HCT116 (cell line): ENCODE measurements at regions not wholly inside any gene's neighbourhood (a gene's known extent, or its start where the extent isn't known, plus 50 kb on each side); places are given as distances from the start of the nearest gene placed in this dataset.

Source experiments
- ATAC-seq: fragments of 200-7000 bp; cut with Tn5 transposase; 2 replicates; pipeline ENCODE4 v1.9.1; 2020; ENCODE audit warnings: mild to moderate bottlenecking, moderate library complexity
- BruUV-seq: library from RNA; stranded (reverse); fragments of 400-500 nt; replicated peaks from 2 replicates; lab custom pipeline; 2021; lab: Mats Ljungman, UMichigan
- CTCF ChIA-PET: fragments of 300-600 bp; sonication (Branson Sonifier 250); formaldehyde crosslinking; loops from one replicate; lab custom pipeline; 2021; ENCODE audit warnings: antibody characterized with exemption; lab: Charles Lee
- POLR2A ChIA-PET: fragments of 300-600, 350-600 bp; sonication (Branson Sonifier 250); formaldehyde crosslinking; loops from one replicate; lab custom pipeline; 2021; ENCODE audit warnings: antibody characterized with exemption; lab: Charles Lee
- RAD21 ChIA-PET, 2 experiments: fragments of 300-600 bp; sonication (Branson Sonifier 250); formaldehyde crosslinking; loops; one replicate each; lab custom pipeline; 2023; ENCODE audit warnings: low total read pairs in 2 of 2; ENCODE audit not compliant: uncharacterized antibody in 2 of 2, unreplicated experiment in 2 of 2, low non-redundant PET in 1 of 2; lab: Charles Lee
- DNase-seq: peaks from one replicate; pipeline ENCODE4 v3.0.0-alpha.2; 2010; ENCODE audit warnings: low read depth, low spot score
- H2AFZ ChIP-seq: fragments of 200-600 bp; shearing (Covaris generic), sonication (generic); 2 replicates; pipeline ENCODE4 v1.6.1; 2017; ENCODE audit warnings: low read depth, mixed run types, mixed read lengths, antibody characterized with exemption, low read length; ENCODE audit not compliant: poor library complexity, severe bottlenecking
- H3K27ac ChIP-seq: 2 replicates; pipeline ENCODE4 v1.5.1; 2012; ENCODE audit warnings: low read depth, low read length
- H3K27me3 ChIP-seq: fragments of 200-600 bp; sonication (generic); 2 replicates; pipeline ENCODE4 v1.6.1; 2016; ENCODE audit warnings: mixed run types, low read length, mixed read lengths; ENCODE audit not compliant: insufficient read depth
- H3K36me3 ChIP-seq, 2 experiments: fragments of 200-500 bp in 1 of 2; fragments of 200-600 bp in 1 of 2; sonication (Bioruptor generic) in 1 of 2; sonication (generic) in 1 of 2; 2 replicates each; pipeline versions ENCODE4 v1.5.1 to v1.6.1; 2014 to 2016; ENCODE audit warnings: low read length in 2 of 2, inconsistent platforms in 1 of 2, mixed read lengths in 1 of 2, mixed run types in 1 of 2; ENCODE audit not compliant: insufficient read depth in 2 of 2, control insufficient read depth in 1 of 2
- H3K4me1 ChIP-seq, 2 experiments: fragments of 200-600 bp in 1 of 2; sonication (generic) in 1 of 2; 2 replicates each; pipeline versions ENCODE4 v1.5.1 to v1.6.1; 2012 to 2017; ENCODE audit warnings: low read length in 2 of 2, inconsistent platforms in 1 of 2, mild to moderate bottlenecking in 1 of 2, mixed read lengths in 1 of 2, mixed run types in 1 of 2, moderate library complexity in 1 of 2; ENCODE audit not compliant: insufficient read depth in 2 of 2, control insufficient read depth in 1 of 2
- H3K4me2 ChIP-seq: fragments of 200-600 bp; sonication (generic); 2 replicates; pipeline ENCODE4 v1.6.1; 2017; ENCODE audit warnings: mixed run types, low read length, mixed read lengths
- H3K4me3 ChIP-seq, 2 experiments: fragments of 200-600 bp in 1 of 2; sonication (generic) in 1 of 2; replicated peaks in 1 of 2; 2 replicates each; pipeline ENCODE4 v1.5.1; 2011 to 2016; ENCODE audit warnings: low read length in 2 of 2, control low read depth in 1 of 2, low read depth in 1 of 2, mild to moderate bottlenecking in 1 of 2, mixed read lengths in 1 of 2, mixed run types in 1 of 2
- H3K79me2 ChIP-seq: fragments of 200-600 bp; sonication (generic); 2 replicates; pipeline ENCODE4 v1.6.1; 2017; ENCODE audit warnings: mild to moderate bottlenecking, mixed run types, low read length, moderate library complexity, mixed read lengths; ENCODE audit not compliant: insufficient read depth
- H3K9ac ChIP-seq: fragments of 200-600 bp; sonication (generic); 2 replicates; pipeline ENCODE4 v1.6.1; 2016; ENCODE audit warnings: low read length, mixed read lengths
- H3K9me2 ChIP-seq: fragments of 200-600 bp; sonication (generic), shearing (Covaris generic); 2 replicates; pipeline ENCODE4 v1.6.1; 2017; ENCODE audit warnings: mixed run types, mild to moderate bottlenecking, moderate library complexity; ENCODE audit not compliant: insufficient read depth
- H3K9me3 ChIP-seq, 2 experiments: fragments of 200-500 bp in 1 of 2; fragments of 200-600 bp in 1 of 2; sonication (Bioruptor generic) in 1 of 2; sonication (generic) in 1 of 2; 2 replicates each; pipeline ENCODE4 v1.6.1; 2014 to 2017; ENCODE audit warnings: low read length in 2 of 2, mixed read lengths in 2 of 2, inconsistent platforms in 1 of 2, low read depth in 1 of 2, mild to moderate bottlenecking in 1 of 2, mixed run types in 1 of 2, moderate library complexity in 1 of 2; ENCODE audit not compliant: control insufficient read depth in 1 of 2, insufficient read depth in 1 of 2
- H4K20me1 ChIP-seq: fragments of 200-600 bp; sonication (generic), shearing (Covaris generic); 2 replicates; pipeline ENCODE4 v1.6.1; 2017; ENCODE audit warnings: mixed run types, mild to moderate bottlenecking, moderate library complexity; ENCODE audit not compliant: insufficient read depth
- CBX3 ChIP-seq: IDR thresholded peaks from 2 replicates; pipeline ENCODE4 v1.6.1; 2012; ENCODE audit warnings: low read depth
- EGR1 ChIP-seq: IDR thresholded peaks from 2 replicates; pipeline ENCODE4 v1.6.1; 2012; ENCODE audit warnings: low read depth
- EZH2 ChIP-seq: fragments of 200-600 bp; sonication (generic); IDR thresholded peaks from 2 replicates; pipeline ENCODE4 v1.6.1; 2017; ENCODE audit warnings: antibody characterized with exemption, mixed run types
- EZH2phosphoT487 ChIP-seq: fragments of 200-600 bp; IDR thresholded peaks from 2 replicates; pipeline ENCODE4 v1.6.1; 2018; ENCODE audit warnings: antibody characterized with exemption, borderline replicate concordance
- FOSL1 ChIP-seq: IDR thresholded peaks from 2 replicates; pipeline ENCODE4 v1.6.1; 2012; ENCODE audit warnings: low read depth
- JUND ChIP-seq: IDR thresholded peaks from 2 replicates; pipeline ENCODE4 v1.6.1; 2012
- POLR2AphosphoS5 ChIP-seq: IDR thresholded peaks from 2 replicates; pipeline ENCODE4 v1.6.1; 2011; ENCODE audit warnings: mild to moderate bottlenecking, low read depth, low read length, moderate library complexity
- RAD21 ChIP-seq: IDR thresholded peaks from 2 replicates; pipeline ENCODE4 v1.6.1; 2012; ENCODE audit warnings: low read depth, mild to moderate bottlenecking
- SRF ChIP-seq: IDR thresholded peaks from 2 replicates; pipeline ENCODE4 v1.6.1; 2012; ENCODE audit warnings: low read depth
- YY1 ChIP-seq: IDR thresholded peaks from 2 replicates; pipeline ENCODE4 v1.6.1; 2011; ENCODE audit warnings: low read length, low read depth, moderate library complexity, mild to moderate bottlenecking; ENCODE audit not compliant: insufficient replicate concordance; ENCODE audit errors: extremely low read depth
- ZFX ChIP-seq: fragments of 450-650 bp; IDR thresholded peaks from 2 replicates; pipeline ENCODE4 v1.6.1; 2017
- ZNF274 ChIP-seq: fragments of 200-500 bp; sonication (Bioruptor generic); IDR thresholded peaks from 2 replicates; pipeline ENCODE4 v1.6.1; 2014; ENCODE audit warnings: mild to moderate bottlenecking, low read depth, low read length, inconsistent platforms
- intact Hi-C: fragments of 100-400 bp; cut with micrococcal nuclease; formaldehyde crosslinking; loops from 2 replicates; pipeline ENCODE4 v1.10.0; 2022
- TF ChIP-seq, protein P1 (sequence below), 3 experiments: fragments of 200-600 bp in 1 of 3; sonication (generic) in 1 of 3; IDR thresholded peaks in 2 of 3; conservative IDR thresholded peaks in 1 of 3; 2 replicates each; pipeline ENCODE4 v1.5.1; 2012 to 2017; ENCODE audit warnings: low read depth in 2 of 3, low read length in 2 of 3, antibody characterized with exemption in 1 of 3, borderline replicate concordance in 1 of 3, control low read depth in 1 of 3, mild to moderate bottlenecking in 1 of 3, mixed read lengths in 1 of 3, mixed run types in 1 of 3, moderate library complexity in 1 of 3; ENCODE audit not compliant: insufficient read depth in 1 of 3
- TF ChIP-seq, protein P2 (sequence below): IDR thresholded peaks from 2 replicates; pipeline ENCODE4 v1.6.1; 2012; ENCODE audit warnings: low read depth

DNA sequence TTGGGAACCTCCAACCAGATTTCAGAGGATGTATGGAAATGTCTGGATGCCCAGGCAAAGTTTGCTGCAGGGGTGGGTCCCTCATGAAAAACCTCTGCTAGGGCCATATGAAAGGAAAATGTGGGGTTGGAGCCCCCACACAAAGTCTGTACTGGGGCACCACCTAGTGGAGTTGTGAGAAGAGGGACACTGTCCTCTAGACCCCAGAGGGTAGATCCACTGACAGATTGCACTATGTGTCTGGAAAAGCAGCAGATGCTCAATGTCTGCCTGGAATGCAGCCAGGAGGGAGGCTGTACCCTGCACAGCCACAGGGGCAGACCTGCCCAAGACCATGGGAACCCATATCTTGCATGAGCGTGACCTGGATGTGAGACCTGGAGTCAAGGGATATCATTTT is 573.7 kb upstream of the NXPH2 start:
- TF ChIP-seq ZNF274 (no peak), YY1 (no peak), EGR1 (no peak), CBX3 (no peak), RAD21 (peak; percentile 38)
- TF ChIP-seq, protein P1, sequence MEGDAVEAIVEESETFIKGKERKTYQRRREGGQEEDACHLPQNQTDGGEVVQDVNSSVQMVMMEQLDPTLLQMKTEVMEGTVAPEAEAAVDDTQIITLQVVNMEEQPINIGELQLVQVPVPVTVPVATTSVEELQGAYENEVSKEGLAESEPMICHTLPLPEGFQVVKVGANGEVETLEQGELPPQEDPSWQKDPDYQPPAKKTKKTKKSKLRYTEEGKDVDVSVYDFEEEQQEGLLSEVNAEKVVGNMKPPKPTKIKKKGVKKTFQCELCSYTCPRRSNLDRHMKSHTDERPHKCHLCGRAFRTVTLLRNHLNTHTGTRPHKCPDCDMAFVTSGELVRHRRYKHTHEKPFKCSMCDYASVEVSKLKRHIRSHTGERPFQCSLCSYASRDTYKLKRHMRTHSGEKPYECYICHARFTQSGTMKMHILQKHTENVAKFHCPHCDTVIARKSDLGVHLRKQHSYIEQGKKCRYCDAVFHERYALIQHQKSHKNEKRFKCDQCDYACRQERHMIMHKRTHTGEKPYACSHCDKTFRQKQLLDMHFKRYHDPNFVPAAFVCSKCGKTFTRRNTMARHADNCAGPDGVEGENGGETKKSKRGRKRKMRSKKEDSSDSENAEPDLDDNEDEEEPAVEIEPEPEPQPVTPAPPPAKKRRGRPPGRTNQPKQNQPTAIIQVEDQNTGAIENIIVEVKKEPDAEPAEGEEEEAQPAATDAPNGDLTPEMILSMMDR (IDR thresholded peaks at IDR 0.05 in 2 of 3, conservative IDR thresholded peaks at IDR 0.05 in 1 of 3; ENCODE audit: borderline replicate concordance in 1 of 3, insufficient read depth in 1 of 3, low read depth in 2 of 3, low read length in 2 of 3) = peak in 1 of 3 experiments; percentile 28; a peak in 1 of 6 replicates
- Histone ChIP-seq H3K4me1 (no peaks in the 10 kb centered on the region), H2AFZ (no peak overlapping the region), H4K20me1 (no peaks in the 10 kb centered on the region), H3K79me2 (no peaks in the 10 kb centered on the region), H3K36me3 (no peaks in the 10 kb centered on the region), H3K27ac (no peak overlapping the region), H3K9me2 (no peaks in the 10 kb centered on the region), H3K4me3 (no peak overlapping the region), H3K9ac (no peak overlapping the region), H3K9me3 (0 out of 4 replicates have a peak, but pooled peaks cover 0 to 3% of the 10 kb centered on the region in 2 experiments), H3K4me2 (no peak overlapping the region), H3K27me3 (no peaks in the 10 kb centered on the region)
- RAD21 ChIA-PET = no interaction called here
- intact Hi-C loops = no loop called here
- CTCF ChIA-PET = no interaction called here
- ATAC-seq (no peak), DNase-seq (no peak)
- POLR2A ChIA-PET = no interaction called here
- no TSS peak for BruUV-seq

DNA sequence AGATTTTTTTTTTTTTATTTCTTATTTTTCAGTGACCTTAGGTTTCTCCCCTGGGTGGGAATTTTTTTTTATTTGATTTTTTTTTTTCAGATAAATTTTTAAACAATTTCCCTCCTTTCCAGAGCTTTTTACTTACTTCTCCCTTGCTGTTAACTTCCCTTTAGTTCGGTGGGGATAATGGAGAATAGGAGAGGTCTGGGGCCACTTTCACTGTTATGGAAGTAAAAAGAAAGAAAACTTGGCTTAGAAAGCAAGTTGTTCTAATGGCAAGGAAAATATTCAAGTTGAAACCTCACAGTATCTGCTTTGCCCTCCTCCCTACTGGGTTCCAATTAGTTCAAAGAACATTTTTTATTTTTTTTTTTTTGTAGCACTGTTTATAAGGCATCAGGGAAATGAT is 537.1 kb upstream of the NXPH2 start:
- BruUV-seq = no TSS peak
- Histone ChIP-seq H3K9ac (no peak overlapping the region), H4K20me1 (no peaks in the 10 kb centered on the region), H3K36me3 (no peaks in the 10 kb centered on the region), H3K9me3 (no peaks in the 10 kb centered on the region), H3K4me1 (no peaks in the 10 kb centered on the region), H3K9me2 (no peaks in the 10 kb centered on the region), H3K4me3 (no peak overlapping the region), H3K79me2 (no peaks in the 10 kb centered on the region), H3K4me2 (no peak overlapping the region), H3K27me3 (no peaks in the 10 kb centered on the region), H3K27ac (no peak overlapping the region), H2AFZ (no peak overlapping the region)
- ChIA-PET CTCF (no interaction called here), RAD21 (no interaction called here), POLR2A (no interaction called here)
- ATAC-seq = no peak
- TF ChIP-seq POLR2AphosphoS5 (no peak), FOSL1 (no peak), EZH2phosphoT487 (no peak), EZH2 (no peak), ZFX (no peak), YY1 (no peak), JUND (no peak), SRF (no peak)
- TF ChIP-seq, protein P2, sequence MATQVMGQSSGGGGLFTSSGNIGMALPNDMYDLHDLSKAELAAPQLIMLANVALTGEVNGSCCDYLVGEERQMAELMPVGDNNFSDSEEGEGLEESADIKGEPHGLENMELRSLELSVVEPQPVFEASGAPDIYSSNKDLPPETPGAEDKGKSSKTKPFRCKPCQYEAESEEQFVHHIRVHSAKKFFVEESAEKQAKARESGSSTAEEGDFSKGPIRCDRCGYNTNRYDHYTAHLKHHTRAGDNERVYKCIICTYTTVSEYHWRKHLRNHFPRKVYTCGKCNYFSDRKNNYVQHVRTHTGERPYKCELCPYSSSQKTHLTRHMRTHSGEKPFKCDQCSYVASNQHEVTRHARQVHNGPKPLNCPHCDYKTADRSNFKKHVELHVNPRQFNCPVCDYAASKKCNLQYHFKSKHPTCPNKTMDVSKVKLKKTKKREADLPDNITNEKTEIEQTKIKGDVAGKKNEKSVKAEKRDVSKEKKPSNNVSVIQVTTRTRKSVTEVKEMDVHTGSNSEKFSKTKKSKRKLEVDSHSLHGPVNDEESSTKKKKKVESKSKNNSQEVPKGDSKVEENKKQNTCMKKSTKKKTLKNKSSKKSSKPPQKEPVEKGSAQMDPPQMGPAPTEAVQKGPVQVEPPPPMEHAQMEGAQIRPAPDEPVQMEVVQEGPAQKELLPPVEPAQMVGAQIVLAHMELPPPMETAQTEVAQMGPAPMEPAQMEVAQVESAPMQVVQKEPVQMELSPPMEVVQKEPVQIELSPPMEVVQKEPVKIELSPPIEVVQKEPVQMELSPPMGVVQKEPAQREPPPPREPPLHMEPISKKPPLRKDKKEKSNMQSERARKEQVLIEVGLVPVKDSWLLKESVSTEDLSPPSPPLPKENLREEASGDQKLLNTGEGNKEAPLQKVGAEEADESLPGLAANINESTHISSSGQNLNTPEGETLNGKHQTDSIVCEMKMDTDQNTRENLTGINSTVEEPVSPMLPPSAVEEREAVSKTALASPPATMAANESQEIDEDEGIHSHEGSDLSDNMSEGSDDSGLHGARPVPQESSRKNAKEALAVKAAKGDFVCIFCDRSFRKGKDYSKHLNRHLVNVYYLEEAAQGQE = no peak
- intact Hi-C loops = no loop called here
- no peak for DNase-seq
